H1 (cell line): ENCODE measurements at regions not wholly inside any gene's neighbourhood (a gene's known extent, or its start where the extent isn't known, plus 50 kb on each side); places are given as distances from the start of the nearest gene placed in this dataset.

ENCODE experiments used
- CTCF ChIA-PET: fragments of 300-600 bp; sonication (Branson Sonifier 250); formaldehyde crosslinking; loops from one replicate; lab custom pipeline; 2021; ENCODE audit not compliant: partially characterized antibody; lab: Charles Lee
- POLR2A ChIA-PET: fragments of 300-600 bp; sonication (Branson Sonifier 250); formaldehyde crosslinking; loops from one replicate; lab custom pipeline; 2021; ENCODE audit warnings: inconsistent platforms; ENCODE audit not compliant: partially characterized antibody; lab: Charles Lee
- DNase-seq, 2 experiments: peaks; one replicate each; pipeline versions ENCODE4 v3.0.0 to v3.0.0-alpha.2; 2010 to 2022; ENCODE audit warnings: low spot score in 2 of 2, low read depth in 1 of 2, mixed read lengths in 1 of 2
- FAIRE-seq: peaks from 2 replicates; lab custom pipeline; 2011; peaks lifted over from hg19 to GRCh38; lab: Jason Lieb, UNC
- H2AFZ ChIP-seq: 2 replicates; pipeline ENCODE4 v1.8.1; 2012; ENCODE audit warnings: low read length, inconsistent platforms
- H2AK5ac ChIP-seq: 2 replicates; pipeline ENCODE4 v1.6.1; 2013; ENCODE audit warnings: low read depth, low read length
- H2BK120ac ChIP-seq: replicated peaks from 2 replicates; pipeline ENCODE3; 2013; ENCODE audit warnings: low read depth, low read length, inconsistent platforms
- H2BK12ac ChIP-seq: 2 replicates; pipeline ENCODE4 v1.6.1; 2013; ENCODE audit warnings: low read depth, low read length
- H2BK15ac ChIP-seq: 2 replicates; pipeline ENCODE4 v1.6.1; 2013; ENCODE audit warnings: low read length
- H2BK20ac ChIP-seq: 2 replicates; pipeline ENCODE4 v1.6.1; 2013; ENCODE audit warnings: low read length
- H2BK5ac ChIP-seq: 2 replicates; pipeline ENCODE4 v1.6.1; 2013; ENCODE audit warnings: low read depth, low read length
- H3K14ac ChIP-seq: 2 replicates; pipeline ENCODE4 v1.6.1; 2013; ENCODE audit warnings: inconsistent platforms; ENCODE audit not compliant: insufficient read length
- H3K18ac ChIP-seq: 2 replicates; pipeline ENCODE4 v1.6.1; 2013; ENCODE audit warnings: low read length; ENCODE audit errors: extremely low read depth
- H3K23ac ChIP-seq: 2 replicates; pipeline ENCODE4 v1.6.1; 2013; ENCODE audit warnings: inconsistent platforms; ENCODE audit not compliant: insufficient read length
- H3K23me2 ChIP-seq: 2 replicates; pipeline ENCODE4 v1.6.1; 2013; ENCODE audit warnings: low read depth, low read length
- H3K27ac ChIP-seq: 2 replicates; pipeline ENCODE4 v1.6.1; 2011; ENCODE audit warnings: low read depth, low read length, inconsistent platforms
- H3K27me3 ChIP-seq, 4 experiments: replicated peaks in 1 of 4; 1 replicate in 1 of 4; 2 replicates in 3 of 4; pipeline versions ENCODE4 v1.6.1 to v1.8.1; 2011 to 2013; ENCODE audit warnings: low read length in 3 of 4, mild to moderate bottlenecking in 3 of 4, inconsistent platforms in 2 of 4, mixed read lengths in 2 of 4, moderate library complexity in 1 of 4; ENCODE audit not compliant: control insufficient read depth in 3 of 4, insufficient read depth in 3 of 4; ENCODE audit errors: extremely low read depth in 1 of 4
- H3K36me3 ChIP-seq, 4 experiments: 2 replicates each; pipeline versions ENCODE4 v1.6.1 to v1.8.1; 2011 to 2013; ENCODE audit warnings: mild to moderate bottlenecking in 4 of 4, low read length in 3 of 4, moderate library complexity in 2 of 4, control low read depth in 1 of 4, inconsistent platforms in 1 of 4; ENCODE audit not compliant: insufficient read depth in 4 of 4, control insufficient read depth in 2 of 4
- H3K4ac ChIP-seq: replicated peaks from 2 replicates; pipeline ENCODE3; 2013; ENCODE audit warnings: low read length, low read depth, mixed read lengths, inconsistent platforms; ENCODE audit not compliant: insufficient read length
- H3K4me1 ChIP-seq, 4 experiments: replicated peaks in 1 of 4; 1 replicate in 1 of 4; 2 replicates in 3 of 4; pipeline versions ENCODE4 v1.6.1 to v1.8.1; 2011 to 2013; ENCODE audit warnings: low read length in 3 of 4, inconsistent platforms in 2 of 4, mixed read lengths in 1 of 4; ENCODE audit not compliant: insufficient read depth in 4 of 4, control insufficient read depth in 3 of 4
- H3K4me2 ChIP-seq, 2 experiments: 2 replicates each; pipeline versions ENCODE4 v1.6.1 to v1.8.1; 2011 to 2013; ENCODE audit warnings: low read depth in 2 of 2, low read length in 2 of 2, control low read depth in 1 of 2, inconsistent platforms in 1 of 2, mild to moderate bottlenecking in 1 of 2; ENCODE audit not compliant: insufficient read depth in 1 of 2
- H3K4me3 ChIP-seq, 4 experiments: fragments of 200-600, 300-600 bp in 1 of 4; sonication (generic), shearing (Covaris generic), sonication (Bioruptor Twin) in 1 of 4; 2 replicates each; pipeline versions ENCODE4 v1.5.1 to v1.8.1; 2011 to 2016; ENCODE audit warnings: low read length in 4 of 4, low read depth in 3 of 4, control low read depth in 2 of 4, inconsistent platforms in 2 of 4, mild to moderate bottlenecking in 2 of 4, mixed read lengths in 1 of 4, moderate library complexity in 1 of 4; ENCODE audit not compliant: insufficient read depth in 2 of 4; ENCODE audit errors: extremely low read depth in 1 of 4
- H3K56ac ChIP-seq: replicated peaks from 2 replicates; pipeline ENCODE3; 2013; ENCODE audit warnings: low read depth, mild to moderate bottlenecking, mixed read lengths, low read length, inconsistent platforms; ENCODE audit not compliant: insufficient read length
- H3K79me1 ChIP-seq: 2 replicates; pipeline ENCODE4 v1.6.1; 2013; ENCODE audit warnings: low read depth, low read length, control low read depth
- H3K79me2 ChIP-seq, 2 experiments: 2 replicates each; pipeline versions ENCODE4 v1.6.1 to v1.8.1; 2012 to 2013; ENCODE audit warnings: low read length in 2 of 2, mild to moderate bottlenecking in 2 of 2, inconsistent platforms in 1 of 2; ENCODE audit not compliant: insufficient read depth in 2 of 2, control insufficient read depth in 1 of 2
- H3K9ac ChIP-seq, 4 experiments: replicated peaks in 1 of 4; 1 replicate in 1 of 4; 2 replicates in 3 of 4; pipeline versions ENCODE4 v1.6.1 to v1.8.1; 2011 to 2013; ENCODE audit warnings: low read depth in 3 of 4, low read length in 3 of 4, control low read depth in 2 of 4, mild to moderate bottlenecking in 2 of 4, moderate library complexity in 2 of 4, inconsistent platforms in 1 of 4; ENCODE audit errors: extremely low read depth in 1 of 4
- H3K9me3 ChIP-seq, 2 experiments: 2 replicates each; pipeline versions ENCODE4 v1.6.1 to v1.8.1; 2012 to 2013; ENCODE audit warnings: mild to moderate bottlenecking in 2 of 2, moderate library complexity in 2 of 2, control low read depth in 1 of 2, inconsistent platforms in 1 of 2, low read depth in 1 of 2, low read length in 1 of 2, mixed read lengths in 1 of 2; ENCODE audit not compliant: insufficient read depth in 2 of 2
- H4K20me1 ChIP-seq, 2 experiments: replicated peaks in 1 of 2; 2 replicates each; pipeline versions ENCODE3 to v1.8.1; 2011 to 2013; ENCODE audit warnings: inconsistent platforms in 2 of 2, low read length in 2 of 2, mild to moderate bottlenecking in 1 of 2; ENCODE audit not compliant: insufficient read depth in 2 of 2, control insufficient read depth in 1 of 2
- H4K5ac ChIP-seq: 2 replicates; pipeline ENCODE4 v1.6.1; 2013; ENCODE audit warnings: low read length, low read depth, mixed read lengths, inconsistent platforms; ENCODE audit not compliant: insufficient read length
- H4K8ac ChIP-seq: 2 replicates; pipeline ENCODE4 v1.8.0; 2013; ENCODE audit warnings: mild to moderate bottlenecking, moderate library complexity, low read length, inconsistent platforms; ENCODE audit not compliant: insufficient read depth; ENCODE audit errors: extremely low read depth
- H4K91ac ChIP-seq: replicated peaks from 2 replicates; pipeline ENCODE3; 2013; ENCODE audit warnings: low read length, mixed read lengths, inconsistent platforms; ENCODE audit not compliant: insufficient read length
- BCL11A ChIP-seq, 2 experiments: IDR thresholded peaks; one replicate each; pipeline ENCODE4 v1.6.1; 2011; ENCODE audit warnings: low read depth in 2 of 2, low read length in 2 of 2, mild to moderate bottlenecking in 2 of 2
- CBX8 ChIP-seq: fragments of 300-800, 300-1000 bp; sonication (generic); IDR thresholded peaks from 2 replicates; pipeline ENCODE4 v1.7.1; 2016; ENCODE audit warnings: low read depth, low read length, borderline replicate concordance
- EGR1 ChIP-seq: IDR thresholded peaks from 2 replicates; pipeline ENCODE4 v1.6.1; 2011; ENCODE audit warnings: low read depth, low read length, borderline replicate concordance
- EP300 ChIP-seq, 2 experiments: IDR thresholded peaks; 1 replicate in 1 of 2; 2 replicates in 1 of 2; pipeline ENCODE4 v1.6.1; 2011 to 2012; ENCODE audit warnings: low read depth in 2 of 2, low read length in 2 of 2, mild to moderate bottlenecking in 2 of 2, borderline replicate concordance in 1 of 2, inconsistent platforms in 1 of 2, moderate library complexity in 1 of 2
- EZH2 ChIP-seq: fragments of 200-600 bp; sonication (generic); IDR thresholded peaks from 2 replicates; pipeline ENCODE4 v1.7.1; 2012; ENCODE audit warnings: low read depth, mild to moderate bottlenecking, moderate library complexity, low read length, inconsistent platforms; ENCODE audit not compliant: severe bottlenecking
- KDM5A ChIP-seq: fragments of 200-600 bp; IDR thresholded peaks from 2 replicates; pipeline ENCODE4 v1.7.1; 2012; ENCODE audit warnings: mild to moderate bottlenecking, low read length, inconsistent platforms, mixed read lengths
- NRF1 ChIP-seq: IDR thresholded peaks from 2 replicates; pipeline ENCODE4 v1.6.1; 2011; ENCODE audit warnings: mild to moderate bottlenecking, low read depth, low read length, improper control_type of control experiment
- RBBP5 ChIP-seq: IDR thresholded peaks from 2 replicates; pipeline ENCODE4 v1.7.1; 2012; ENCODE audit warnings: low read depth, mild to moderate bottlenecking, inconsistent platforms, low read length, moderate library complexity, borderline replicate concordance
- SIN3A ChIP-seq, 2 experiments: IDR thresholded peaks in 1 of 2; conservative IDR thresholded peaks in 1 of 2; 2 replicates each; pipeline ENCODE4 v1.6.1; 2011 to 2012; ENCODE audit warnings: low read length in 2 of 2, improper control_type of control experiment in 1 of 2, low read depth in 1 of 2, mild to moderate bottlenecking in 1 of 2
- SIRT6 ChIP-seq: IDR thresholded peaks from one replicate; pipeline ENCODE4 v1.7.1; 2012; ENCODE audit warnings: low read length, inconsistent platforms
- SIX5 ChIP-seq: IDR thresholded peaks from 2 replicates; pipeline ENCODE4 v1.6.1; 2011; ENCODE audit warnings: mild to moderate bottlenecking, low read depth, low read length
- ZNF274 ChIP-seq: IDR thresholded peaks from 2 replicates; pipeline ENCODE4 v1.7.0; 2012; ENCODE audit warnings: low read length, borderline replicate concordance; ENCODE audit errors: extremely low read depth
- WGBS, 2 experiments: shearing (Covaris generic) in 1 of 2; methylation state at CpG; one replicate each; pipeline versions ENCODE4 v1.1.6 to v1.1.7; 2013 to 2015; ENCODE audit warnings: low lambda C conversion rate in 2 of 2, mixed read lengths in 2 of 2, inconsistent platforms in 1 of 2, low coverage in 1 of 2, missing lambda C conversion rate in 1 of 2; ENCODE audit not compliant: insufficient replicate concordance in 2 of 2, insufficient coverage in 1 of 2, insufficient read length in 1 of 2; ENCODE audit errors: extremely low coverage in 1 of 2, missing lambda C conversion rate in 1 of 2; 5-methylcytosine and 5-hydroxymethylcytosine counted together
- TF ChIP-seq, protein P1 (sequence below): IDR thresholded peaks from 2 replicates; pipeline ENCODE4 v1.6.1; 2012; ENCODE audit warnings: inconsistent platforms
- TF ChIP-seq, protein P2 (sequence below): IDR thresholded peaks from 2 replicates; pipeline ENCODE4 v1.6.1; 2011; ENCODE audit warnings: low read depth, mild to moderate bottlenecking, low read length; ENCODE audit not compliant: insufficient read depth

DNA sequence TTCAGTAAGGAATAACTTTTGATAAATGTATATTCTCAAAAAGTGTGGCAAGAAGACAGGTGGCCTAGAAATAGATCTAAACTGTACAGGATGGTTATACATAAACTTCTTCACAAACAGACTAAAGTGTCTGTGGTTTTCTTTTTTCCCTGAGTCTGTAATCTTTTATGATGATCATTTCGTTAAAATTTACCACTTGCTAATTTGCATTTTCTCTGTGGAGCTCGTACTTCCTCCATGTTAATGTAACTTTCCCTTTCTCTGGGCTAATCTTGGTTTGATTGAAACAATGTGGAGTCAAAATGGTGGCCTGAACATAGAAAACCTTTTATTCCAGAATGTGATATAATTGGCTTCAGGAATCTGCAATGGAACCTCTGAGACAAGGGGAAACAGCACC lies 166.2 kb downstream of the FTCDNL1 start:
- POLR2A ChIA-PET, result no interaction called here
- Histone ChIP-seq H3K56ac (no peak overlapping the region), H3K23ac (no peak overlapping the region), H3K9ac (peak overlapping the region in 1 of 4 experiments; percentile 34; a peak in 1 of 7 replicates), H4K91ac (no peak overlapping the region), H3K4me3 (no peak overlapping the region), H3K4me1 (no peaks in the 10 kb centered on the region), H2AFZ (no peak overlapping the region), H3K4ac (no peak overlapping the region), H3K27ac (no peak overlapping the region), H3K27me3 (no peaks in the 10 kb centered on the region), H2BK120ac (no peak overlapping the region), H2BK5ac (no peak overlapping the region), H3K14ac (no peak overlapping the region), H3K9me3 (no peaks in the 10 kb centered on the region), H2BK20ac (no peak overlapping the region), H3K23me2 (no peaks in the 10 kb centered on the region), H4K8ac (no peak overlapping the region), H4K20me1 (no peaks in the 10 kb centered on the region), H2BK12ac (no peak overlapping the region), H2BK15ac (no peak overlapping the region), H3K18ac (no peak overlapping the region), H2AK5ac (no peak overlapping the region), H4K5ac (no peak overlapping the region), H3K79me1 (no peaks in the 10 kb centered on the region), H3K79me2 (no peaks in the 10 kb centered on the region), H3K36me3 (no peaks in the 10 kb centered on the region), H3K4me2 (no peak overlapping the region)
- CTCF ChIA-PET, result interaction anchor here (0.7 to 6.4 kb wide), 4 partner anchors 10 to 55 kb away, joined by 3 to 35 read pairs (median 13); no protein-coding TSS in a partner anchor
- FAIRE-seq (no peak), DNase-seq (no peak)
- 72% methylated on average over 2 of the region's 2 CpGs; no CpG with 5 or more reads in 1 of the 2 experiments for WGBS, 2 experiments
- TF ChIP-seq SIN3A (conservative IDR thresholded peaks at IDR 0.05 in 1 of 2, IDR thresholded peaks at IDR 0.05 in 1 of 2; ENCODE audit: low read depth in 1 of 2, low read length in 2 of 2) (no peak), EP300 (IDR thresholded peaks at IDR 0.05; ENCODE audit: borderline replicate concordance in 1 of 2, low read depth in 2 of 2, low read length in 2 of 2) (no peak), SIX5 (no peak), CBX8 (no peak), SIRT6 (no peak), ZNF274 (no peak), BCL11A (IDR thresholded peaks at IDR 0.05; ENCODE audit: low read depth in 2 of 2, low read length in 2 of 2) (no peak), EGR1 (no peak), EZH2 (no peak), NRF1 (no peak), KDM5A (no peak), RBBP5 (no peak)
- TF ChIP-seq, protein P1, sequence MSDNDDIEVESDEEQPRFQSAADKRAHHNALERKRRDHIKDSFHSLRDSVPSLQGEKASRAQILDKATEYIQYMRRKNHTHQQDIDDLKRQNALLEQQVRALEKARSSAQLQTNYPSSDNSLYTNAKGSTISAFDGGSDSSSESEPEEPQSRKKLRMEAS, result no peak
- TF ChIP-seq, protein P2, sequence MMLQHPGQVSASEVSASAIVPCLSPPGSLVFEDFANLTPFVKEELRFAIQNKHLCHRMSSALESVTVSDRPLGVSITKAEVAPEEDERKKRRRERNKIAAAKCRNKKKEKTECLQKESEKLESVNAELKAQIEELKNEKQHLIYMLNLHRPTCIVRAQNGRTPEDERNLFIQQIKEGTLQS, result no peak
